Panc1 (cell line): ENCODE measurements at regions not wholly inside any gene's neighbourhood (a gene's known extent, or its start where the extent isn't known, plus 50 kb on each side); places are given as distances from the start of the nearest gene placed in this dataset.

Source experiments
- ATAC-seq: fragments of 200-7000 bp; cut with Tn5 transposase; 2 replicates; pipeline ENCODE4 v1.9.1; 2020; ENCODE audit warnings: mild to moderate bottlenecking, moderate library complexity
- BruUV-seq: library from RNA; stranded (reverse); fragments of 400-500 nt; replicated peaks from 2 replicates; lab custom pipeline; 2021; lab: Mats Ljungman, UMichigan
- CTCF ChIA-PET: fragments of 300-600 bp; sonication (Branson Sonifier 250); formaldehyde crosslinking; loops from one replicate; lab custom pipeline; 2022; ENCODE audit warnings: antibody characterized with exemption; lab: Charles Lee
- POLR2A ChIA-PET: fragments of 300-600 bp; sonication (Branson Sonifier 250); formaldehyde crosslinking; loops from one replicate; lab custom pipeline; 2022; ENCODE audit warnings: antibody characterized with exemption; lab: Charles Lee
- DNase-seq: peaks from one replicate; pipeline ENCODE4 v3.0.0-alpha.2; 2010; ENCODE audit warnings: low read depth, low spot score
- H3K27ac ChIP-seq: 2 replicates; pipeline ENCODE4 v1.5.1; 2011; ENCODE audit warnings: mild to moderate bottlenecking, low read length, inconsistent platforms
- H3K27me3 ChIP-seq: fragments of 200-500 bp; sonication (Bioruptor generic); 2 replicates; pipeline ENCODE4 v1.6.0; 2014; ENCODE audit warnings: low read length, inconsistent platforms; ENCODE audit not compliant: control insufficient read depth, insufficient read depth
- H3K36me3 ChIP-seq: fragments of 200-500 bp; sonication (Bioruptor generic); 2 replicates; pipeline ENCODE4 v1.5.1; 2014; ENCODE audit warnings: inconsistent platforms, mild to moderate bottlenecking, low read length, moderate library complexity; ENCODE audit not compliant: control insufficient read depth, insufficient read depth
- H3K4me1 ChIP-seq: 2 replicates; pipeline ENCODE4 v1.5.1; 2011; ENCODE audit warnings: inconsistent platforms, mild to moderate bottlenecking, low read length, moderate library complexity; ENCODE audit not compliant: control insufficient read depth, insufficient read depth
- H3K4me3 ChIP-seq, 2 experiments: 2 replicates each; pipeline ENCODE4 v1.5.1; 2011 to 2012; ENCODE audit warnings: low read depth in 2 of 2, low read length in 2 of 2, mild to moderate bottlenecking in 2 of 2, inconsistent platforms in 1 of 2, moderate library complexity in 1 of 2
- H3K9me3 ChIP-seq: fragments of 200-500 bp; sonication (Bioruptor generic); 2 replicates; pipeline ENCODE4 v1.5.1; 2014; ENCODE audit warnings: low read depth, mild to moderate bottlenecking, inconsistent platforms, low read length, moderate library complexity; ENCODE audit not compliant: control insufficient read depth, insufficient read depth
- CTCF ChIP-seq: fragments of 450-650 bp; IDR thresholded peaks from 2 replicates; pipeline ENCODE4 v1.5.1; 2017; ENCODE audit warnings: mild to moderate bottlenecking
- POLR2AphosphoS5 ChIP-seq: IDR thresholded peaks from 2 replicates; pipeline ENCODE4 v1.6.1; 2012; ENCODE audit warnings: mild to moderate bottlenecking, low read depth, low read length, moderate library complexity
- REST ChIP-seq, 2 experiments: IDR thresholded peaks; 2 replicates each; pipeline ENCODE4 v1.6.1; 2011 to 2012; ENCODE audit warnings: low read depth in 2 of 2, control low read depth in 1 of 2, low read length in 1 of 2, mild to moderate bottlenecking in 1 of 2, moderate library complexity in 1 of 2; ENCODE audit not compliant: insufficient read depth in 1 of 2
- SIN3A ChIP-seq: IDR thresholded peaks from 2 replicates; pipeline ENCODE4 v1.6.1; 2012; ENCODE audit warnings: low read depth, mild to moderate bottlenecking, low read length, moderate library complexity, borderline replicate concordance; ENCODE audit not compliant: insufficient read depth
- TCF7L2 ChIP-seq: IDR thresholded peaks from 2 replicates; pipeline ENCODE4 v1.6.1; 2011; ENCODE audit warnings: mild to moderate bottlenecking, low read depth, low read length, inconsistent platforms
- in situ Hi-C: cut with HindIII; loops from 2 replicates; pipeline ENCODE4 v1.10.0; 2016; ENCODE audit warnings: low sequenced_read_pairs, low pct_unique_long_range_greater_than_20kb
- intact Hi-C: fragments of 100-400 bp; cut with micrococcal nuclease; formaldehyde crosslinking; loops from one replicate; pipeline ENCODE4 v1.10.0; 2022; ENCODE audit not compliant: unreplicated experiment

GRCh38 chr9:89820337-89820736 is 215.5 kb downstream of the GADD45G start:
- H3K27ac ChIP-seq, result no peak overlapping the region
- intact Hi-C loops, result no loop called here
- in situ Hi-C loops, result no loop called here
- CTCF ChIA-PET, result no interaction called here
- H3K4me1 ChIP-seq, result no peaks in the 10 kb centered on the region
- TF ChIP-seq REST (IDR thresholded peaks at IDR 0.05; ENCODE audit: insufficient read depth in 1 of 2, low read depth in 2 of 2, low read length in 1 of 2) (no peak), SIN3A (no peak), CTCF (no peak), POLR2AphosphoS5 (no peak), TCF7L2 (no peak)
- DNase-seq (no peak), ATAC-seq (no peak)
- H3K36me3 ChIP-seq, result no peaks in the 10 kb centered on the region
- no TSS peak for BruUV-seq
- no peaks in the 10 kb centered on the region for H3K27me3 ChIP-seq
- no peaks in the 10 kb centered on the region for H3K9me3 ChIP-seq
- no peak overlapping the region for H3K4me3 ChIP-seq
- POLR2A ChIA-PET, result no interaction called here

- POLR2A ChIA-PET, result no interaction called here
- ATAC-seq, result no peak
- no peak overlapping the region for H3K27ac ChIP-seq
- H3K4me3 ChIP-seq, result no peak overlapping the region
- DNase-seq, result no peak
- intact Hi-C loops (no loop called here), in situ Hi-C loops (no loop called here)
- H3K36me3 ChIP-seq, result no peaks in the 10 kb centered on the region
- H3K4me1 ChIP-seq, result no peaks in the 10 kb centered on the region
- BruUV-seq, result no TSS peak
- H3K27me3 ChIP-seq, result no peaks in the 10 kb centered on the region
- CTCF ChIA-PET, result no interaction called here
- TF ChIP-seq POLR2AphosphoS5, result no peak
- no peak for TF ChIP-seq REST (IDR thresholded peaks at IDR 0.05; ENCODE audit: insufficient read depth in 1 of 2, low read depth in 2 of 2, low read length in 1 of 2)
- TF ChIP-seq SIN3A, result no peak
- no peak for TF ChIP-seq TCF7L2
- no peaks in the 10 kb centered on the region for H3K9me3 ChIP-seq
Observed at GRCh38 chr9:89821081-89821480, 216.3 kb downstream of the GADD45G start.
